ENCODE measurements at regions not wholly inside any gene's neighbourhood (a gene's known extent, or its start where the extent isn't known, plus 50 kb on each side); places are given as distances from the start of the nearest gene placed in this dataset.

- intact Hi-C loops (cut with micrococcal nuclease), result no loop called here
- ChIA-PET CTCF (no interaction called here), POLR2A (no interaction called here)
- Mint-ChIP-seq H3K9me3 (peaks cover 2% of the 10 kb centered on the region), H3K4me3 (no peak overlapping the region), H3K27ac (no peak overlapping the region), H3K4me1 (ENCODE audit: low read depth) (no peaks in the 10 kb centered on the region), H3K36me3 (no peaks in the 10 kb centered on the region), H3K27me3 (no peaks in the 10 kb centered on the region)
- DNase-seq, result no peak
Observed at GRCh38 chr9:107932046-107932445, 442.5 kb upstream of the KLF4 start.

GRCh38 chr9:107931071-107931715 lies 441.6 kb upstream of the KLF4 start:
- H3K36me3 Mint-ChIP-seq, result no peaks in the 10 kb centered on the region
- POLR2A ChIA-PET, result no interaction called here
- intact Hi-C loops (cut with micrococcal nuclease), result no loop called here
- H3K9me3 Mint-ChIP-seq, result peaks cover 2% of the 10 kb centered on the region
- no peaks in the 10 kb centered on the region for H3K4me1 Mint-ChIP-seq (ENCODE audit: low read depth)
- no peak for DNase-seq
- H3K4me3 Mint-ChIP-seq, result no peak overlapping the region
- CTCF ChIA-PET, result no interaction called here
- no peak overlapping the region for H3K27ac Mint-ChIP-seq
- no peaks in the 10 kb centered on the region for H3K27me3 Mint-ChIP-seq

GRCh38 chr9:107929443-107929842 lies 439.9 kb upstream of the KLF4 start:
- intact Hi-C loops (cut with micrococcal nuclease), result no loop called here
- no peak for DNase-seq
- CTCF ChIA-PET, result no interaction called here
- Mint-ChIP-seq H3K36me3 (no peaks in the 10 kb centered on the region), H3K4me1 (ENCODE audit: low read depth) (no peaks in the 10 kb centered on the region), H3K27ac (no peak overlapping the region), H3K27me3 (no peaks in the 10 kb centered on the region), H3K4me3 (no peak overlapping the region), H3K9me3 (no peaks in the 10 kb centered on the region)
- POLR2A ChIA-PET, result no interaction called here

- Mint-ChIP-seq H3K27ac (no peak overlapping the region), H3K4me3 (no peak overlapping the region), H3K4me1 (ENCODE audit: low read depth) (no peaks in the 10 kb centered on the region), H3K36me3 (no peaks in the 10 kb centered on the region), H3K27me3 (no peaks in the 10 kb centered on the region), H3K9me3 (no peaks in the 10 kb centered on the region)
- DNase-seq, result no peak
- CTCF ChIA-PET, result no interaction called here
- POLR2A ChIA-PET, result no interaction called here
- intact Hi-C loops (cut with micrococcal nuclease), result no loop called here
Observed at GRCh38 chr9:107928701-107929371, 439.3 kb upstream of the KLF4 start.

GRCh38 chr9:107927276-107927675 lies 437.7 kb upstream of the KLF4 start:
- no peaks in the 10 kb centered on the region for H3K36me3 Mint-ChIP-seq
- intact Hi-C loops (cut with micrococcal nuclease), result no loop called here
- CTCF ChIA-PET, result no interaction called here

DNA sequence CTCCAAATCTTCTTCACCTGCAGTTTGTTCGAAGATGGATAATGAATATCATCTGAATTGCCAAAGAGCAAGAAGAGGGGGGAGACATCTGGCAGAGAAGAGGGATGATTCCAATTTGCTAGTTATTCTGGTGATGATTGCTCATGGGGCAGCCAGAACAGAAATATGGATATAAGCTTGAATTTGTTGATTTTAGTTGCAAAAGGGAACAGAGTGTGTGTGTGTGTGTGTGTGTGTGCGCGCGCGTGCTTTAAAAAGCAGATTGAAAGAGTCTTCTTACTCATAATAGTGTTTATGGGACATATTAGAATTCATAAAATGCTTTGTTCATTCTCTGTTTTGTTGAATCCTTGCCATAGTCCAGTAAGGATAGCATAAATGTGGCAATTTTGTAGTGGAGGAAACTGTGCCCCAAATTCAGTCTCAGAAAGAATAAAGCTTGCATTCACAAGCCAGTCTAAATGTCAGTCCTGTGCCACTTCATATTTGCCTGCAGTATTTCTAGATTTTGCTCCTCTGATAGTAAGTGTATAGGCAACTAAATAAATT lies 436.3 kb upstream of the KLF4 start:
- POLR2A ChIA-PET, result no interaction called here

More at GRCh38 chr9:107927276-107927675, 437.7 kb upstream of the KLF4 start:
- peaks cover 4% of the 10 kb centered on the region for H3K9me3 Mint-ChIP-seq
- POLR2A ChIA-PET, result no interaction called here
- H3K27me3 Mint-ChIP-seq, result no peaks in the 10 kb centered on the region
- no peak overlapping the region for H3K4me3 Mint-ChIP-seq
- no peaks in the 10 kb centered on the region for H3K4me1 Mint-ChIP-seq (ENCODE audit: low read depth)
- no peak overlapping the region for H3K27ac Mint-ChIP-seq
- DNase-seq, result no peak

GRCh38 chr9:107922260-107922659 lies 432.7 kb upstream of the KLF4 start:
- CTCF ChIA-PET, result no interaction called here
- H3K36me3 Mint-ChIP-seq, result no peaks in the 10 kb centered on the region
- intact Hi-C loops (cut with micrococcal nuclease), result no loop called here
- H3K27ac Mint-ChIP-seq, result no peak overlapping the region
- H3K27me3 Mint-ChIP-seq, result no peaks in the 10 kb centered on the region
- DNase-seq, result no peak
- peaks cover 4% of the 10 kb centered on the region for H3K9me3 Mint-ChIP-seq
- H3K4me3 Mint-ChIP-seq, result no peak overlapping the region
- no peaks in the 10 kb centered on the region for H3K4me1 Mint-ChIP-seq (ENCODE audit: low read depth)
- POLR2A ChIA-PET, result no interaction called here

More for the DNA sequence above, 436.3 kb upstream of the KLF4 start:
- CTCF ChIA-PET, result no interaction called here
- no peak overlapping the region for H3K4me3 Mint-ChIP-seq
- peaks cover 4% of the 10 kb centered on the region for H3K9me3 Mint-ChIP-seq
- H3K4me1 Mint-ChIP-seq (ENCODE audit: low read depth), result no peaks in the 10 kb centered on the region
- H3K36me3 Mint-ChIP-seq, result no peaks in the 10 kb centered on the region
- H3K27ac Mint-ChIP-seq, result no peak overlapping the region
- no peaks in the 10 kb centered on the region for H3K27me3 Mint-ChIP-seq
- intact Hi-C loops (cut with micrococcal nuclease), result no loop called here
- no peak for DNase-seq

DNA sequence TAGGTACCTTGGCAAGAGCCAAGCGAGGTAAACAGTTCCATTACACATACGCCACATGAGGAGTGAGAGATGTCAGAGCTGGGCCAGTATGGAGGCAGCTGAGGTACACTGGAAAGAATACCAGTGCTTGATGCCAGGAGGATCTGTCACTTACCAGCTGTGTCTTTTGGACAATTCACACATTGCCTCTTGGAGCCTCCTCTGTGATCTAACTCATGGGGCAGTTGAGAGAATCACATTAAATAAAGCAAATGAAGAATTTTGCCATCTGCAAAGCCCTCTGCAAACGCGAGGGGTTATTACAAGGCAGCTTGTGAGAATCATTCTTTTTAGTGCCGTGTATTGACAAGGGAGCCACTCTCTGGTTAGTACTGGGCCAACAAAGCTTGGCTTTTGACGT lies 429.7 kb upstream of the KLF4 start:
- Mint-ChIP-seq H3K9me3 (peaks cover 9% of the 10 kb centered on the region), H3K4me1 (ENCODE audit: low read depth) (no peaks in the 10 kb centered on the region), H3K36me3 (no peaks in the 10 kb centered on the region), H3K27me3 (no peaks in the 10 kb centered on the region), H3K4me3 (no peak overlapping the region), H3K27ac (no peak overlapping the region)
- ChIA-PET POLR2A (no interaction called here), CTCF (no interaction called here)
- DNase-seq, result no peak
- intact Hi-C loops (cut with micrococcal nuclease), result no loop called here

GRCh38 chr9:107918749-107919148 lies 429.2 kb upstream of the KLF4 start:
- Mint-ChIP-seq H3K4me3 (no peak overlapping the region), H3K9me3 (peaks cover 9% of the 10 kb centered on the region), H3K36me3 (no peaks in the 10 kb centered on the region), H3K27me3 (no peaks in the 10 kb centered on the region), H3K4me1 (ENCODE audit: low read depth) (no peaks in the 10 kb centered on the region), H3K27ac (no peak overlapping the region)
- POLR2A ChIA-PET, result no interaction called here
- intact Hi-C loops (cut with micrococcal nuclease), result no loop called here
- CTCF ChIA-PET, result no interaction called here
- no peak for DNase-seq

GRCh38 chr9:107914151-107914550 lies 424.6 kb upstream of the KLF4 start:
- intact Hi-C loops (cut with micrococcal nuclease), result no loop called here
- DNase-seq, result no peak
- ChIA-PET POLR2A (no interaction called here), CTCF (no interaction called here)
- Mint-ChIP-seq H3K27ac (no peak overlapping the region), H3K4me1 (ENCODE audit: low read depth) (no peaks in the 10 kb centered on the region), H3K4me3 (no peak overlapping the region), H3K27me3 (no peaks in the 10 kb centered on the region), H3K9me3 (peaks cover 10% of the 10 kb centered on the region), H3K36me3 (no peaks in the 10 kb centered on the region)

DNA sequence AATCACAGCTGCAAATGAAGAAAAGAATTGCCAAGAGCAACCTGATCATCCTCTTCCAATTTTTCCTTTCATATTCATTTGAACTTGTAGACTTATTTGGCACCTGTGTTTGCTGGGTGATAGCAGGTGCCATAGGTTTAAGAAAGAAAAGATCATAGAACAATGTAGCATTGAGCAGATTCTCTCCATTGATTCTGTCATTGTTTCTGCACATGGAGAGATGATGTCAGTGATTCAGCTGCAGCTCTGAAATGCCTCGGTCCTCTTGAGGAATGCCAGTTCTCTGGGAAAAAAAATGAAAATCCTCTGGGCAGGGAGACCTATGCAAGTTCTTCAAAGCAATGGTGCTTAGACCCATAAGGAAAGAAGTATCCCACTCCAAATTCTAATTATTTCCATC lies 418.1 kb upstream of the KLF4 start:
- Mint-ChIP-seq H3K4me3 (no peak overlapping the region), H3K27me3 (no peaks in the 10 kb centered on the region), H3K9me3 (peaks cover 5% of the 10 kb centered on the region), H3K36me3 (no peaks in the 10 kb centered on the region), H3K27ac (no peak overlapping the region), H3K4me1 (ENCODE audit: low read depth) (no peaks in the 10 kb centered on the region)
- DNase-seq, result no peak
- intact Hi-C loops (cut with micrococcal nuclease), result no loop called here
- CTCF ChIA-PET, result no interaction called here
- POLR2A ChIA-PET, result no interaction called here

DNA sequence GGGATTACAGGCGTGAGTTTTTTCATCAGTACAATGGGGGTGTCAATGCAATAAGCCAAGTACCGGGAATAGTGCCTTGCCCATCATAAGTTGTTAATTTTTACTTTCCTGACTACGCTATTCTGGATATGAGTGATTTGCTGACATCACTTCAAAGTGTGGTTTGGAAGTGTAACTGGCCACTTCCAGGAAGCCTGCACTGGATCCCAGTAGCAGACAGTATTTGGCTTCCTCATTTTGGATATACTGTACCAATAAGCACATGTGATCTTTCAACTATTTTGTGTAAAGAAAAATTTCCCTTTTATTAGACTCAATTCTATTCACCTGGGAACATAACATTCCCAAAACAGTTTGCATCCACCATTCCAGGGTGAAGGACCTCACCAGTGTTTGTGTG lies 417.7 kb upstream of the KLF4 start:
- POLR2A ChIA-PET, result no interaction called here
- no peaks in the 10 kb centered on the region for H3K27me3 Mint-ChIP-seq
- intact Hi-C loops (cut with micrococcal nuclease), result no loop called here
- H3K4me1 Mint-ChIP-seq (ENCODE audit: low read depth), result no peaks in the 10 kb centered on the region
- peaks cover 2% of the 10 kb centered on the region for H3K9me3 Mint-ChIP-seq
- no peaks in the 10 kb centered on the region for H3K36me3 Mint-ChIP-seq
- no peak for DNase-seq
- no peak overlapping the region for H3K4me3 Mint-ChIP-seq
- CTCF ChIA-PET, result no interaction called here
- no peak overlapping the region for H3K27ac Mint-ChIP-seq

DNA sequence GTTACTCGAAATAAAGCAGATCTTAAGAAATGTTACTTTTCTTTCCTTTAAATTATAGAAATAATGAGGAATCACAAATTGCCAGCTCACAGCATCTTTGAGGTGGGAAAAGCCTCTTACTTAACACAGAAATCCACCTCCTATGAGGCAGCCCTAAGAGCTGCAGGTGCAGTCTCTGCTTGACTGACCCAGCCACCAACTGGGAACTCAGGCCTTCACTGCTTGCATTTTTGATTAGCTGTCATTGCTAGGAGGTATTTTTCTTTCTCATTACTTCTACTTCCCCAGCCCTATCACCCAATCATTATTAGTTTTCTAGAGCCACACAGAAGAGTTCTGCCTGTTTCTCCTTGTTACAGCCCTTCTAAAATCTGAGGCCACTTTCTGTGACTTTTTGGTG lies 416.5 kb upstream of the KLF4 start:
- ChIA-PET CTCF (no interaction called here), POLR2A (no interaction called here)
- intact Hi-C loops (cut with micrococcal nuclease), result no loop called here
- Mint-ChIP-seq H3K27me3 (no peaks in the 10 kb centered on the region), H3K4me1 (ENCODE audit: low read depth) (no peaks in the 10 kb centered on the region), H3K9me3 (no peaks in the 10 kb centered on the region), H3K27ac (no peak overlapping the region), H3K4me3 (no peak overlapping the region), H3K36me3 (no peaks in the 10 kb centered on the region)
- DNase-seq, result no peak
